ENCODE measurements at regions not wholly inside any gene's neighbourhood (a gene's known extent, or its start where the extent isn't known, plus 50 kb on each side); places are given as distances from the start of the nearest gene placed in this dataset.

DNA sequence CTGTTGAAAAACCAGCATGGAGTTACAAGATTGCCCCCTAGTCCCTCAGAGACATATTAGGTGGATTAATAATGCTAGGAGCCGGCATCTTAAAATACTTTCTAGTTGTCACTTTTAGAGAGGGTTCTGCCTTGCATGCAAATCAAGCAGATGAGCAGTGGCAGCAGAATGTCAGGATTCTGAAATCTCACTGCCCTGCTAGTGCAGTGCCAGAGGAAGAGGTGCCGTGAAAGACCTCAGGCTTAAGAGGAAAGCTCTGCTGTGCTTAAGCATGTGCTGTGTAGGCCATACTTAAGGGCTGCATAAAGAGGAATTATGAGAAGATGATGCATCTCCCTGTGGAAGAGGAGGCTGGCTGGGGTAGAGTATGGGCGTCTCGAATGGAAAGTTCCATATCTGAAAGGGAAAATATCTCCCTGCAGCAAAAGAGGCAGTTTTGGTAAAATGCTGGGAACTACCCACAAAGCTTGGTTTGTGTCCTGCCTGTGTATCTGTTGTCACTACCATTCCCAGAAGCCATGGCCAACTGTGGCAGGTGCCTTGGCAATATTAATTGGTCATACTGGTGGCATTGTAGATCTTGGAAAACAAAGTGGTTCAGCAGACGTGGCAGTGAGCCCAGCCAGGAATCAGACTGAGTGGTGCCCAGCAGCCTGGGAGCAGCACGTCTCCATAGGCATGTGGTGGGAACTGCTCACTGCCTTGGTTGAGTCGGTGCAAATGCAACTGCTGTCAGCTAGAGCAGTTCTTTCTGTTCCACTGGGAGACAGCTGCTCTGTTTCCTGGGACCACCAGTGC lies 131.9 kb downstream of the EVA1A start:
- TF ChIP-seq, protein P1, sequence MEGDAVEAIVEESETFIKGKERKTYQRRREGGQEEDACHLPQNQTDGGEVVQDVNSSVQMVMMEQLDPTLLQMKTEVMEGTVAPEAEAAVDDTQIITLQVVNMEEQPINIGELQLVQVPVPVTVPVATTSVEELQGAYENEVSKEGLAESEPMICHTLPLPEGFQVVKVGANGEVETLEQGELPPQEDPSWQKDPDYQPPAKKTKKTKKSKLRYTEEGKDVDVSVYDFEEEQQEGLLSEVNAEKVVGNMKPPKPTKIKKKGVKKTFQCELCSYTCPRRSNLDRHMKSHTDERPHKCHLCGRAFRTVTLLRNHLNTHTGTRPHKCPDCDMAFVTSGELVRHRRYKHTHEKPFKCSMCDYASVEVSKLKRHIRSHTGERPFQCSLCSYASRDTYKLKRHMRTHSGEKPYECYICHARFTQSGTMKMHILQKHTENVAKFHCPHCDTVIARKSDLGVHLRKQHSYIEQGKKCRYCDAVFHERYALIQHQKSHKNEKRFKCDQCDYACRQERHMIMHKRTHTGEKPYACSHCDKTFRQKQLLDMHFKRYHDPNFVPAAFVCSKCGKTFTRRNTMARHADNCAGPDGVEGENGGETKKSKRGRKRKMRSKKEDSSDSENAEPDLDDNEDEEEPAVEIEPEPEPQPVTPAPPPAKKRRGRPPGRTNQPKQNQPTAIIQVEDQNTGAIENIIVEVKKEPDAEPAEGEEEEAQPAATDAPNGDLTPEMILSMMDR (conservative IDR thresholded peaks at IDR 0.05 in 1 of 2, IDR thresholded peaks at IDR 0.05 in 1 of 2; ENCODE audit: low read depth in 1 of 2, low read length in 2 of 2) = no peak
- TF ChIP-seq EZH2 (IDR thresholded peaks at IDR 0.05; ENCODE audit: low read length, missing control alignments) = no peak

Measured in fibroblast of lung (primary cell).